H1 (cell line): ENCODE measurements at regions not wholly inside any gene's neighbourhood (a gene's known extent, or its start where the extent isn't known, plus 50 kb on each side); places are given as distances from the start of the nearest gene placed in this dataset.

Experiments used
- CTCF ChIA-PET: fragments of 300-600 bp; sonication (Branson Sonifier 250); formaldehyde crosslinking; loops from one replicate; lab custom pipeline; 2021; ENCODE audit not compliant: partially characterized antibody; lab: Charles Lee
- POLR2A ChIA-PET: fragments of 300-600 bp; sonication (Branson Sonifier 250); formaldehyde crosslinking; loops from one replicate; lab custom pipeline; 2021; ENCODE audit warnings: inconsistent platforms; ENCODE audit not compliant: partially characterized antibody; lab: Charles Lee
- DNase-seq, 2 experiments: peaks; one replicate each; pipeline versions ENCODE4 v3.0.0 to v3.0.0-alpha.2; 2010 to 2022; ENCODE audit warnings: low spot score in 2 of 2, low read depth in 1 of 2, mixed read lengths in 1 of 2
- FAIRE-seq: peaks from 2 replicates; lab custom pipeline; 2011; peaks lifted over from hg19 to GRCh38; lab: Jason Lieb, UNC
- H2AFZ ChIP-seq: 2 replicates; pipeline ENCODE4 v1.8.1; 2012; ENCODE audit warnings: low read length, inconsistent platforms
- H2AK5ac ChIP-seq: 2 replicates; pipeline ENCODE4 v1.6.1; 2013; ENCODE audit warnings: low read depth, low read length
- H2BK120ac ChIP-seq: replicated peaks from 2 replicates; pipeline ENCODE3; 2013; ENCODE audit warnings: low read depth, low read length, inconsistent platforms
- H2BK12ac ChIP-seq: 2 replicates; pipeline ENCODE4 v1.6.1; 2013; ENCODE audit warnings: low read depth, low read length
- H2BK15ac ChIP-seq: 2 replicates; pipeline ENCODE4 v1.6.1; 2013; ENCODE audit warnings: low read length
- H2BK20ac ChIP-seq: 2 replicates; pipeline ENCODE4 v1.6.1; 2013; ENCODE audit warnings: low read length
- H2BK5ac ChIP-seq: 2 replicates; pipeline ENCODE4 v1.6.1; 2013; ENCODE audit warnings: low read depth, low read length
- H3K14ac ChIP-seq: 2 replicates; pipeline ENCODE4 v1.6.1; 2013; ENCODE audit warnings: inconsistent platforms; ENCODE audit not compliant: insufficient read length
- H3K18ac ChIP-seq: 2 replicates; pipeline ENCODE4 v1.6.1; 2013; ENCODE audit warnings: low read length; ENCODE audit errors: extremely low read depth
- H3K23ac ChIP-seq: 2 replicates; pipeline ENCODE4 v1.6.1; 2013; ENCODE audit warnings: inconsistent platforms; ENCODE audit not compliant: insufficient read length
- H3K23me2 ChIP-seq: 2 replicates; pipeline ENCODE4 v1.6.1; 2013; ENCODE audit warnings: low read depth, low read length
- H3K27ac ChIP-seq: 2 replicates; pipeline ENCODE4 v1.6.1; 2011; ENCODE audit warnings: low read depth, low read length, inconsistent platforms
- H3K27me3 ChIP-seq, 4 experiments: replicated peaks in 1 of 4; 1 replicate in 1 of 4; 2 replicates in 3 of 4; pipeline versions ENCODE4 v1.6.1 to v1.8.1; 2011 to 2013; ENCODE audit warnings: low read length in 3 of 4, mild to moderate bottlenecking in 3 of 4, inconsistent platforms in 2 of 4, mixed read lengths in 2 of 4, moderate library complexity in 1 of 4; ENCODE audit not compliant: control insufficient read depth in 3 of 4, insufficient read depth in 3 of 4; ENCODE audit errors: extremely low read depth in 1 of 4
- H3K36me3 ChIP-seq, 4 experiments: 2 replicates each; pipeline versions ENCODE4 v1.6.1 to v1.8.1; 2011 to 2013; ENCODE audit warnings: mild to moderate bottlenecking in 4 of 4, low read length in 3 of 4, moderate library complexity in 2 of 4, control low read depth in 1 of 4, inconsistent platforms in 1 of 4; ENCODE audit not compliant: insufficient read depth in 4 of 4, control insufficient read depth in 2 of 4
- H3K4ac ChIP-seq: replicated peaks from 2 replicates; pipeline ENCODE3; 2013; ENCODE audit warnings: low read length, low read depth, mixed read lengths, inconsistent platforms; ENCODE audit not compliant: insufficient read length
- H3K4me1 ChIP-seq, 4 experiments: replicated peaks in 1 of 4; 1 replicate in 1 of 4; 2 replicates in 3 of 4; pipeline versions ENCODE4 v1.6.1 to v1.8.1; 2011 to 2013; ENCODE audit warnings: low read length in 3 of 4, inconsistent platforms in 2 of 4, mixed read lengths in 1 of 4; ENCODE audit not compliant: insufficient read depth in 4 of 4, control insufficient read depth in 3 of 4
- H3K4me2 ChIP-seq, 2 experiments: 2 replicates each; pipeline versions ENCODE4 v1.6.1 to v1.8.1; 2011 to 2013; ENCODE audit warnings: low read depth in 2 of 2, low read length in 2 of 2, control low read depth in 1 of 2, inconsistent platforms in 1 of 2, mild to moderate bottlenecking in 1 of 2; ENCODE audit not compliant: insufficient read depth in 1 of 2
- H3K4me3 ChIP-seq, 4 experiments: fragments of 200-600, 300-600 bp in 1 of 4; sonication (generic), shearing (Covaris generic), sonication (Bioruptor Twin) in 1 of 4; 2 replicates each; pipeline versions ENCODE4 v1.5.1 to v1.8.1; 2011 to 2016; ENCODE audit warnings: low read length in 4 of 4, low read depth in 3 of 4, control low read depth in 2 of 4, inconsistent platforms in 2 of 4, mild to moderate bottlenecking in 2 of 4, mixed read lengths in 1 of 4, moderate library complexity in 1 of 4; ENCODE audit not compliant: insufficient read depth in 2 of 4; ENCODE audit errors: extremely low read depth in 1 of 4
- H3K56ac ChIP-seq: replicated peaks from 2 replicates; pipeline ENCODE3; 2013; ENCODE audit warnings: low read depth, mild to moderate bottlenecking, mixed read lengths, low read length, inconsistent platforms; ENCODE audit not compliant: insufficient read length
- H3K79me1 ChIP-seq: 2 replicates; pipeline ENCODE4 v1.6.1; 2013; ENCODE audit warnings: low read depth, low read length, control low read depth
- H3K79me2 ChIP-seq, 2 experiments: 2 replicates each; pipeline versions ENCODE4 v1.6.1 to v1.8.1; 2012 to 2013; ENCODE audit warnings: low read length in 2 of 2, mild to moderate bottlenecking in 2 of 2, inconsistent platforms in 1 of 2; ENCODE audit not compliant: insufficient read depth in 2 of 2, control insufficient read depth in 1 of 2
- H3K9ac ChIP-seq, 4 experiments: replicated peaks in 1 of 4; 1 replicate in 1 of 4; 2 replicates in 3 of 4; pipeline versions ENCODE4 v1.6.1 to v1.8.1; 2011 to 2013; ENCODE audit warnings: low read depth in 3 of 4, low read length in 3 of 4, control low read depth in 2 of 4, mild to moderate bottlenecking in 2 of 4, moderate library complexity in 2 of 4, inconsistent platforms in 1 of 4; ENCODE audit errors: extremely low read depth in 1 of 4
- H3K9me3 ChIP-seq, 2 experiments: 2 replicates each; pipeline versions ENCODE4 v1.6.1 to v1.8.1; 2012 to 2013; ENCODE audit warnings: mild to moderate bottlenecking in 2 of 2, moderate library complexity in 2 of 2, control low read depth in 1 of 2, inconsistent platforms in 1 of 2, low read depth in 1 of 2, low read length in 1 of 2, mixed read lengths in 1 of 2; ENCODE audit not compliant: insufficient read depth in 2 of 2
- H4K20me1 ChIP-seq, 2 experiments: replicated peaks in 1 of 2; 2 replicates each; pipeline versions ENCODE3 to v1.8.1; 2011 to 2013; ENCODE audit warnings: inconsistent platforms in 2 of 2, low read length in 2 of 2, mild to moderate bottlenecking in 1 of 2; ENCODE audit not compliant: insufficient read depth in 2 of 2, control insufficient read depth in 1 of 2
- H4K5ac ChIP-seq: 2 replicates; pipeline ENCODE4 v1.6.1; 2013; ENCODE audit warnings: low read length, low read depth, mixed read lengths, inconsistent platforms; ENCODE audit not compliant: insufficient read length
- H4K8ac ChIP-seq: 2 replicates; pipeline ENCODE4 v1.8.0; 2013; ENCODE audit warnings: mild to moderate bottlenecking, moderate library complexity, low read length, inconsistent platforms; ENCODE audit not compliant: insufficient read depth; ENCODE audit errors: extremely low read depth
- H4K91ac ChIP-seq: replicated peaks from 2 replicates; pipeline ENCODE3; 2013; ENCODE audit warnings: low read length, mixed read lengths, inconsistent platforms; ENCODE audit not compliant: insufficient read length
- BACH1 ChIP-seq: IDR thresholded peaks from 2 replicates; pipeline ENCODE4 v1.6.1; 2012; ENCODE audit warnings: low read length, improper control_type of control experiment
- BCL11A ChIP-seq, 2 experiments: IDR thresholded peaks; one replicate each; pipeline ENCODE4 v1.6.1; 2011; ENCODE audit warnings: low read depth in 2 of 2, low read length in 2 of 2, mild to moderate bottlenecking in 2 of 2
- CHD1 ChIP-seq: IDR thresholded peaks from 2 replicates; pipeline ENCODE4 v1.6.1; 2012; ENCODE audit warnings: low read depth, low read length, improper control_type of control experiment
- CREB1 ChIP-seq: IDR thresholded peaks from 2 replicates; pipeline ENCODE4 v1.6.1; 2012; ENCODE audit warnings: inconsistent platforms
- CTBP2 ChIP-seq: IDR thresholded peaks from 2 replicates; pipeline ENCODE4 v1.7.0; 2011; ENCODE audit warnings: borderline replicate concordance, mild to moderate bottlenecking, moderate library complexity, mixed read lengths, low read length; ENCODE audit not compliant: insufficient read depth, insufficient read length
- CTCF ChIP-seq, 3 experiments: IDR thresholded peaks; 1 replicate in 2 of 3; 2 replicates in 1 of 3; pipeline versions ENCODE4 v1.5.1 to v1.6.1; 2011; ENCODE audit warnings: low read length in 3 of 3, mild to moderate bottlenecking in 3 of 3, inconsistent platforms in 2 of 3, low read depth in 1 of 3, moderate library complexity in 1 of 3; ENCODE audit not compliant: insufficient read depth in 1 of 3; ENCODE audit errors: control extremely low read depth in 1 of 3
- FOSL1 ChIP-seq: IDR thresholded peaks from 2 replicates; pipeline ENCODE4 v1.6.1; 2011; ENCODE audit warnings: mild to moderate bottlenecking, low read depth, low read length, moderate library complexity; ENCODE audit not compliant: insufficient read depth
- JUN ChIP-seq: IDR thresholded peaks from 2 replicates; pipeline ENCODE4 v1.6.1; 2011; ENCODE audit warnings: low read depth, mild to moderate bottlenecking, improper control_type of control experiment, low read length
- MAFK ChIP-seq: IDR thresholded peaks from 2 replicates; pipeline ENCODE4 v1.6.1; 2012; ENCODE audit warnings: low read depth, mild to moderate bottlenecking, improper control_type of control experiment, low read length
- SP4 ChIP-seq: IDR thresholded peaks from 2 replicates; pipeline ENCODE4 v1.6.1; 2012; ENCODE audit warnings: low read length, inconsistent platforms
- TBP ChIP-seq: IDR thresholded peaks from 2 replicates; pipeline ENCODE4 v1.6.1; 2011; ENCODE audit warnings: low read depth, low read length, improper control_type of control experiment
- TEAD4 ChIP-seq: IDR thresholded peaks from 2 replicates; pipeline ENCODE4 v1.6.1; 2012; ENCODE audit warnings: low read depth, low read length, inconsistent platforms, mixed read lengths
- ZNF274 ChIP-seq: IDR thresholded peaks from 2 replicates; pipeline ENCODE4 v1.7.0; 2012; ENCODE audit warnings: low read length, borderline replicate concordance; ENCODE audit errors: extremely low read depth
- WGBS, 2 experiments: shearing (Covaris generic) in 1 of 2; methylation state at CpG; one replicate each; pipeline versions ENCODE4 v1.1.6 to v1.1.7; 2013 to 2015; ENCODE audit warnings: low lambda C conversion rate in 2 of 2, mixed read lengths in 2 of 2, inconsistent platforms in 1 of 2, low coverage in 1 of 2, missing lambda C conversion rate in 1 of 2; ENCODE audit not compliant: insufficient replicate concordance in 2 of 2, insufficient coverage in 1 of 2, insufficient read length in 1 of 2; ENCODE audit errors: extremely low coverage in 1 of 2, missing lambda C conversion rate in 1 of 2; 5-methylcytosine and 5-hydroxymethylcytosine counted together

- no peak overlapping the region for H2BK120ac ChIP-seq
- H4K91ac ChIP-seq = no peak overlapping the region
- POLR2A ChIA-PET = no interaction called here
- H3K9me3 ChIP-seq = 0 out of 4 replicates have a peak, but pooled peaks cover 0 to 3% of the 10 kb centered on the region in 2 experiments
- whole genome bisulfite sequencing, 2 experiments = 96% methylated on average over 7 of the region's 7 CpGs; no CpG with 5 or more reads in 1 of the 2 experiments
- H3K27me3 ChIP-seq = no peaks in the 10 kb centered on the region
- no peak overlapping the region for H3K9ac ChIP-seq
- no peak for FAIRE-seq
- no peak for DNase-seq
- H4K5ac ChIP-seq = no peak overlapping the region
- no peak overlapping the region for H2AFZ ChIP-seq
- H4K8ac ChIP-seq = no peak overlapping the region
- no peak overlapping the region for H3K27ac ChIP-seq
- H4K20me1 ChIP-seq = no peaks in the 10 kb centered on the region
- H3K14ac ChIP-seq = no peak overlapping the region
- no peak overlapping the region for H3K4me2 ChIP-seq
- H2AK5ac ChIP-seq = no peak overlapping the region
- no peaks in the 10 kb centered on the region for H3K79me1 ChIP-seq
- H2BK5ac ChIP-seq = no peak overlapping the region
- no peaks in the 10 kb centered on the region for H3K4me1 ChIP-seq
- H3K23ac ChIP-seq = no peak overlapping the region
- no peak overlapping the region for H3K4me3 ChIP-seq
- no peak overlapping the region for H3K18ac ChIP-seq
- no peak overlapping the region for H3K56ac ChIP-seq
- CTCF ChIA-PET = interaction anchor here (1.0 kb wide), 1 partner anchor 72 kb away, joined by 3 read pairs; no protein-coding TSS in a partner anchor
- no peaks in the 10 kb centered on the region for H3K23me2 ChIP-seq
- H3K4ac ChIP-seq = no peak overlapping the region
- no peaks in the 10 kb centered on the region; a peak in 1 of 8 replicates for H3K36me3 ChIP-seq
- H2BK20ac ChIP-seq = no peak overlapping the region
- no peak overlapping the region for H2BK15ac ChIP-seq
- H3K79me2 ChIP-seq = no peaks in the 10 kb centered on the region
- no peak overlapping the region for H2BK12ac ChIP-seq
- TF ChIP-seq SP4 (no peak), MAFK (no peak), CTCF (IDR thresholded peaks at IDR 0.05; ENCODE audit: control extremely low read depth in 1 of 3, insufficient read depth in 1 of 3, low read depth in 1 of 3, low read length in 3 of 3) (no peak), CHD1 (no peak), ZNF274 (no peak), CTBP2 (no peak), TEAD4 (no peak), JUN (no peak), TBP (no peak), FOSL1 (no peak), BACH1 (no peak), CREB1 (no peak), BCL11A (IDR thresholded peaks at IDR 0.05; ENCODE audit: low read depth in 2 of 2, low read length in 2 of 2) (no peak)
Measured at GRCh38 chr7:17599733-17600339, 301.4 kb downstream of the AHR start.
